ENCODE measurements at regions not wholly inside any gene's neighbourhood (a gene's known extent, or its start where the extent isn't known, plus 50 kb on each side); places are given as distances from the start of the nearest gene placed in this dataset.

- Mint-ChIP-seq H3K4me3 (ENCODE audit: unreplicated experiment) (no peak overlapping the region), H3K36me3 (ENCODE audit: insufficient read depth, unreplicated experiment) (no peaks in the 10 kb centered on the region), H3K27me3 (ENCODE audit: insufficient read depth, unreplicated experiment) (no peaks in the 10 kb centered on the region), H3K4me1 (ENCODE audit: low read depth, unreplicated experiment) (no peaks in the 10 kb centered on the region), H3K9me3 (ENCODE audit: unreplicated experiment) (no peaks in the 10 kb centered on the region), H3K27ac (ENCODE audit: unreplicated experiment) (no peak overlapping the region)
- TF ChIP-seq CTCF (IDR thresholded peaks at IDR 0.05; ENCODE audit: insufficient read depth in 1 of 2, low read depth in 1 of 2, low read length in 1 of 2, severe bottlenecking in 1 of 2, unreplicated experiment in 1 of 2): no peak
- Histone ChIP-seq H3K27me3 (replicated peaks; ENCODE audit: control insufficient read depth, insufficient read depth, low read length) (no peaks in the 10 kb centered on the region), H3K4me3 (ENCODE audit: low read depth, low read length) (no peak overlapping the region), H3K36me3 (ENCODE audit: control insufficient read depth, insufficient read depth, low read length) (no peaks in the 10 kb centered on the region), H3K9me3 (no peaks in the 10 kb centered on the region), H3K4me1 (no peaks in the 10 kb centered on the region)
- no TSS peak for BruUV-seq (replicated peaks)
- CTCF ChIA-PET: no interaction called here
- no peak for DNase-seq
- POLR2A ChIA-PET: no interaction called here
- intact Hi-C loops (cut with micrococcal nuclease; ENCODE audit: unreplicated experiment): no loop called here
Measured at GRCh38 chrX:8349816-8350544, 114.7 kb upstream of the VCX3B start.

- no peaks in the 10 kb centered on the region for H3K36me3 ChIP-seq (ENCODE audit: control insufficient read depth, insufficient read depth, low read length)
- no peak for DNase-seq
- no peaks in the 10 kb centered on the region for H3K4me1 ChIP-seq
- Mint-ChIP-seq H3K36me3 (ENCODE audit: insufficient read depth, unreplicated experiment) (no peaks in the 10 kb centered on the region), H3K9me3 (ENCODE audit: unreplicated experiment) (no peaks in the 10 kb centered on the region), H3K27ac (ENCODE audit: unreplicated experiment) (no peak overlapping the region), H3K4me1 (ENCODE audit: low read depth, unreplicated experiment) (no peaks in the 10 kb centered on the region), H3K4me3 (ENCODE audit: unreplicated experiment) (no peak overlapping the region), H3K27me3 (ENCODE audit: insufficient read depth, unreplicated experiment) (no peaks in the 10 kb centered on the region)
- H3K4me3 ChIP-seq (ENCODE audit: low read depth, low read length): no peak overlapping the region
- no peaks in the 10 kb centered on the region for H3K9me3 ChIP-seq
- BruUV-seq (replicated peaks): no TSS peak
- TF ChIP-seq CTCF (IDR thresholded peaks at IDR 0.05; ENCODE audit: insufficient read depth in 1 of 2, low read depth in 1 of 2, low read length in 1 of 2, severe bottlenecking in 1 of 2, unreplicated experiment in 1 of 2): no peak
- no peaks in the 10 kb centered on the region for H3K27me3 ChIP-seq (replicated peaks; ENCODE audit: control insufficient read depth, insufficient read depth, low read length)
- intact Hi-C loops (cut with micrococcal nuclease; ENCODE audit: unreplicated experiment): no loop called here
- POLR2A ChIA-PET: no interaction called here
- CTCF ChIA-PET: no interaction called here
Measured at GRCh38 chrX:8358302-8358701, 106.3 kb upstream of the VCX3B start.

- Mint-ChIP-seq H3K36me3 (ENCODE audit: insufficient read depth, unreplicated experiment) (no peaks in the 10 kb centered on the region), H3K27me3 (ENCODE audit: insufficient read depth, unreplicated experiment) (no peaks in the 10 kb centered on the region), H3K9me3 (ENCODE audit: unreplicated experiment) (no peaks in the 10 kb centered on the region), H3K4me3 (ENCODE audit: unreplicated experiment) (no peak overlapping the region), H3K27ac (ENCODE audit: unreplicated experiment) (no peak overlapping the region), H3K4me1 (ENCODE audit: low read depth, unreplicated experiment) (no peaks in the 10 kb centered on the region)
- intact Hi-C loops (cut with micrococcal nuclease; ENCODE audit: unreplicated experiment): loop anchor here (10.0 kb wide), 1 partner anchor 370 kb away; no protein-coding TSS in a partner anchor
- ChIA-PET POLR2A (no interaction called here), CTCF (interaction anchor here (1.0 to 1.1 kb wide), 2 partner anchors 173 to 374 kb away, joined by 4 read pairs; no protein-coding TSS in a partner anchor)
- Histone ChIP-seq H3K4me1 (no peaks in the 10 kb centered on the region), H3K36me3 (ENCODE audit: control insufficient read depth, insufficient read depth, low read length) (no peaks in the 10 kb centered on the region), H3K9me3 (no peaks in the 10 kb centered on the region), H3K27me3 (replicated peaks; ENCODE audit: control insufficient read depth, insufficient read depth, low read length) (no peaks in the 10 kb centered on the region), H3K4me3 (ENCODE audit: low read depth, low read length) (no peak overlapping the region)
- no TSS peak for BruUV-seq (replicated peaks)
- DNase-seq: peak; percentile 35 to 43
- peak; percentile 42 to 46 for TF ChIP-seq CTCF (IDR thresholded peaks at IDR 0.05; ENCODE audit: insufficient read depth in 1 of 2, low read depth in 1 of 2, low read length in 1 of 2, severe bottlenecking in 1 of 2, unreplicated experiment in 1 of 2)
Measured at GRCh38 chrX:8364369-8365141, 100.1 kb upstream of the VCX3B start.
